Liver (tissue), 8 donors: ENCODE measurements at regions not wholly inside any gene's neighbourhood (a gene's known extent, or its start where the extent isn't known, plus 50 kb on each side); places are given as distances from the start of the nearest gene placed in this dataset.

Experiments used
- DNase-seq: peaks from one replicate; pipeline ENCODE4 v3.0.0-alpha.2; 2017; ENCODE audit warnings: low spot score
- H3K27ac ChIP-seq, 2 donors: one replicate each; pipeline ENCODE4 v1.7.0; 2013; ENCODE audit warnings: inconsistent platforms in 2 of 2, low read length in 2 of 2, control low read depth in 1 of 2, low read depth in 1 of 2, mild to moderate bottlenecking in 1 of 2
- H3K27me3 ChIP-seq, 4 donors: one replicate each; pipeline versions ENCODE4 v1.6.1 to v1.7.0; 2013; ENCODE audit warnings: low read length in 3 of 4, inconsistent platforms in 1 of 4, mild to moderate bottlenecking in 1 of 4, moderate library complexity in 1 of 4; ENCODE audit not compliant: control insufficient read depth in 4 of 4, insufficient read depth in 4 of 4
- H3K36me3 ChIP-seq, 4 donors: one replicate each; pipeline versions ENCODE4 v1.6.1 to v1.7.0; 2013; ENCODE audit warnings: low read length in 3 of 4, mild to moderate bottlenecking in 3 of 4, low read depth in 1 of 4, moderate library complexity in 1 of 4; ENCODE audit not compliant: control insufficient read depth in 4 of 4, insufficient read depth in 3 of 4
- H3K4me1 ChIP-seq, 4 donors: one replicate each; pipeline versions ENCODE4 v1.6.1 to v1.7.0; 2013; ENCODE audit warnings: low read length in 3 of 4, mild to moderate bottlenecking in 3 of 4, moderate library complexity in 1 of 4; ENCODE audit not compliant: control insufficient read depth in 4 of 4, insufficient read depth in 4 of 4
- H3K4me3 ChIP-seq, 3 donors: one replicate each; pipeline versions ENCODE4 v1.6.1 to v1.7.0; 2013; ENCODE audit warnings: low read length in 3 of 3, control low read depth in 1 of 3, low read depth in 1 of 3, mild to moderate bottlenecking in 1 of 3
- H3K9ac ChIP-seq, 2 donors: one replicate each; pipeline ENCODE4 v1.7.0; 2013; ENCODE audit warnings: low read length in 2 of 2, mild to moderate bottlenecking in 2 of 2, moderate library complexity in 2 of 2, control low read depth in 1 of 2, low read depth in 1 of 2
- H3K9me3 ChIP-seq, 4 donors: one replicate each; pipeline versions ENCODE4 v1.6.1 to v1.7.0; 2013; ENCODE audit warnings: low read length in 3 of 4; ENCODE audit not compliant: control insufficient read depth in 4 of 4
- EGR1 ChIP-seq, 2 donors: IDR thresholded peaks; 2 replicates each; pipeline ENCODE4 v1.6.1; 2016 to 2018; ENCODE audit warnings: antibody characterized with exemption in 2 of 2, low read depth in 2 of 2
- FOXA1 ChIP-seq: IDR thresholded peaks from 2 replicates; pipeline ENCODE4 v1.6.1; 2016; ENCODE audit warnings: antibody characterized with exemption
- FOXA2 ChIP-seq: IDR thresholded peaks from 2 replicates; pipeline ENCODE4 v1.6.1; 2016; ENCODE audit warnings: antibody characterized with exemption
- GABPA ChIP-seq, 2 donors: IDR thresholded peaks in 1 of 2; conservative IDR thresholded peaks in 1 of 2; 2 replicates each; pipeline ENCODE4 v1.6.1; 2016; ENCODE audit warnings: antibody characterized with exemption in 2 of 2, mild to moderate bottlenecking in 1 of 2, moderate library complexity in 1 of 2
- HNF4A ChIP-seq, 2 donors: conservative IDR thresholded peaks; 2 replicates each; pipeline ENCODE4 v1.6.1; 2016; ENCODE audit warnings: antibody characterized with exemption in 2 of 2, mild to moderate bottlenecking in 2 of 2
- HNF4G ChIP-seq: IDR thresholded peaks from 2 replicates; pipeline ENCODE4 v1.6.1; 2016; ENCODE audit warnings: antibody characterized with exemption
- JUND ChIP-seq, 2 donors: IDR thresholded peaks; 2 replicates each; pipeline ENCODE4 v1.6.1; 2016; ENCODE audit warnings: antibody characterized with exemption in 2 of 2
- NR2F2 ChIP-seq: IDR thresholded peaks from 2 replicates; pipeline ENCODE4 v1.6.1; 2016; ENCODE audit warnings: antibody characterized with exemption
- RAD21 ChIP-seq, 2 donors: IDR thresholded peaks; 2 replicates each; pipeline ENCODE4 v1.6.1; 2016; ENCODE audit warnings: antibody characterized with exemption in 2 of 2, mild to moderate bottlenecking in 2 of 2
- RXRA ChIP-seq, 2 donors: IDR thresholded peaks; 2 replicates each; pipeline ENCODE4 v1.6.1; 2017 to 2018; ENCODE audit warnings: antibody characterized with exemption in 2 of 2, mild to moderate bottlenecking in 1 of 2
- SP1 ChIP-seq: IDR thresholded peaks from 2 replicates; pipeline ENCODE4 v1.6.1; 2018; ENCODE audit warnings: antibody characterized with exemption, mild to moderate bottlenecking
- TAF1 ChIP-seq: conservative IDR thresholded peaks from 2 replicates; pipeline ENCODE4 v1.6.1; 2016; ENCODE audit warnings: antibody characterized with exemption, mild to moderate bottlenecking
- YY1 ChIP-seq: IDR thresholded peaks from 2 replicates; pipeline ENCODE4 v1.6.1; 2016; ENCODE audit warnings: antibody characterized with exemption, mild to moderate bottlenecking
- WGBS: extraction: QIAGEN DNeasy Blood & Tissue Kit; methylation state at CpG from one replicate; pipeline ENCODE4 v1.1.7; 2013; 5-methylcytosine and 5-hydroxymethylcytosine counted together
- TF ChIP-seq, protein P1 (sequence below): IDR thresholded peaks from 2 replicates; pipeline ENCODE4 v1.6.1; 2016; ENCODE audit warnings: antibody characterized with exemption
- TF ChIP-seq, protein P2 (sequence below): fragments of 150-350 bp; IDR thresholded peaks from 2 replicates; pipeline ENCODE4 v1.5.1; 2017; ENCODE audit warnings: improper control_type of control experiment, low read depth, low read length; ENCODE audit not compliant: missing input control
- TF ChIP-seq, protein P3 (sequence below): IDR thresholded peaks from 2 replicates; pipeline ENCODE4 v1.6.1; 2016; ENCODE audit warnings: antibody characterized with exemption, mild to moderate bottlenecking
- TF ChIP-seq, protein P4 (sequence below): IDR thresholded peaks from 2 replicates; pipeline ENCODE4 v1.6.1; 2016; ENCODE audit warnings: antibody characterized with exemption
- TF ChIP-seq, protein P5 (sequence below): IDR thresholded peaks from 2 replicates; pipeline ENCODE4 v1.6.1; 2016; ENCODE audit warnings: antibody characterized with exemption
- donor health status: healthy.
- donor health status: healthy.
- donor health status: healthy.
- donor health status: healthy.
- donor health status: healthy.

DNA sequence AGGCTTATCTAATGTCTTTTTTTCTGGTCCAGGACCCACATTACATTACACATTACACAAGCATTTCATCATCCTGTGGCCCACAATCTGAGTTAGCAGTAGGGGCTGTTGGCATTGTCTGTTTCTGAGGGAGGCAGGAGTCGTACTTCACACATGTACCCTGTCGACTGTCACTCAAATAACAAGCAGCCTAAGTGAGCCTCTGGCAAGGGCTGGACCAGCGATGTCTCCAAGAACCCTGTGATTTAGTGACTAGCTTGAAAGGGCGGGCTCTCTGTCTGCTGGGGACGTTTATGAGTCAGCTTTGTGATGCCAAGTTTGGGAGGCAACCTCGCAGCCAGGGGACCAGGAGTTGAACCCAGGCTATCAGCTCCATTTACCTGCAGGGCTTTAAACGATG, 251.4 kb downstream of the HS3ST3B1 start:
- Histone ChIP-seq H3K9me3 (no peaks in the 10 kb centered on the region), H3K36me3 (no peaks in the 10 kb centered on the region), H3K4me1 (no peaks in the 10 kb centered on the region), H3K4me3 (no peak overlapping the region), H3K9ac (no peak overlapping the region), H3K27me3 (no peaks in the 10 kb centered on the region), H3K27ac (no peak overlapping the region)
- DNase-seq = no peak
- 87% methylated on average over 7 of the region's 7 CpGs for WGBS
- TF ChIP-seq HNF4G (no peak), TAF1 (no peak), SP1 (no peak), HNF4A (conservative IDR thresholded peaks at IDR 0.05) (no peak)
- TF ChIP-seq, protein P1, sequence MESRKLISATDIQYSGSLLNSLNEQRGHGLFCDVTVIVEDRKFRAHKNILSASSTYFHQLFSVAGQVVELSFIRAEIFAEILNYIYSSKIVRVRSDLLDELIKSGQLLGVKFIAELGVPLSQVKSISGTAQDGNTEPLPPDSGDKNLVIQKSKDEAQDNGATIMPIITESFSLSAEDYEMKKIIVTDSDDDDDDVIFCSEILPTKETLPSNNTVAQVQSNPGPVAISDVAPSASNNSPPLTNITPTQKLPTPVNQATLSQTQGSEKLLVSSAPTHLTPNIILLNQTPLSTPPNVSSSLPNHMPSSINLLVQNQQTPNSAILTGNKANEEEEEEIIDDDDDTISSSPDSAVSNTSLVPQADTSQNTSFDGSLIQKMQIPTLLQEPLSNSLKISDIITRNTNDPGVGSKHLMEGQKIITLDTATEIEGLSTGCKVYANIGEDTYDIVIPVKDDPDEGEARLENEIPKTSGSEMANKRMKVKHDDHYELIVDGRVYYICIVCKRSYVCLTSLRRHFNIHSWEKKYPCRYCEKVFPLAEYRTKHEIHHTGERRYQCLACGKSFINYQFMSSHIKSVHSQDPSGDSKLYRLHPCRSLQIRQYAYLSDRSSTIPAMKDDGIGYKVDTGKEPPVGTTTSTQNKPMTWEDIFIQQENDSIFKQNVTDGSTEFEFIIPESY = no peak

DNA sequence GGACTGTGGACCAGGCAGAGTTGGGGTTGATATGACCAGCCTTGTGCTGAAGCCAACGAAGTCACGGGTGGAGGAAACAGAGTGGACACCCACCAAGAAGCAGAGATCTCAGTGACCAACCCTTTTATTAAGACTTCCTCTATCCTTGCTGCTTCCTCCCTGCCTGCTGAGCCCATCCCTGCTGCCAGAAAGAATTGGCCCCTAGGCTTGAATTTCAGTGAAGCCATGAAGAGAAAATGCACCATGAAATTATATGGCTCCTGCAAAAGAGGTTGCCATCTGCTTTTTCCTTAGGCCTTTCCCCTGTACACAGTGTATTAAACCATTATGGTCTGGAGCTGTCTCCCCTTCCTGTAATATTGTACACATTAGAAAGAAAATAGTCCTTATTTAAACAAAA, 246.7 kb downstream of the HS3ST3B1 start:
- 92% methylated on average over 2 of the region's 2 CpGs for WGBS
- no peak overlapping the region for H3K9ac ChIP-seq
- no peak overlapping the region for H3K4me3 ChIP-seq
- TF ChIP-seq, protein P2, sequence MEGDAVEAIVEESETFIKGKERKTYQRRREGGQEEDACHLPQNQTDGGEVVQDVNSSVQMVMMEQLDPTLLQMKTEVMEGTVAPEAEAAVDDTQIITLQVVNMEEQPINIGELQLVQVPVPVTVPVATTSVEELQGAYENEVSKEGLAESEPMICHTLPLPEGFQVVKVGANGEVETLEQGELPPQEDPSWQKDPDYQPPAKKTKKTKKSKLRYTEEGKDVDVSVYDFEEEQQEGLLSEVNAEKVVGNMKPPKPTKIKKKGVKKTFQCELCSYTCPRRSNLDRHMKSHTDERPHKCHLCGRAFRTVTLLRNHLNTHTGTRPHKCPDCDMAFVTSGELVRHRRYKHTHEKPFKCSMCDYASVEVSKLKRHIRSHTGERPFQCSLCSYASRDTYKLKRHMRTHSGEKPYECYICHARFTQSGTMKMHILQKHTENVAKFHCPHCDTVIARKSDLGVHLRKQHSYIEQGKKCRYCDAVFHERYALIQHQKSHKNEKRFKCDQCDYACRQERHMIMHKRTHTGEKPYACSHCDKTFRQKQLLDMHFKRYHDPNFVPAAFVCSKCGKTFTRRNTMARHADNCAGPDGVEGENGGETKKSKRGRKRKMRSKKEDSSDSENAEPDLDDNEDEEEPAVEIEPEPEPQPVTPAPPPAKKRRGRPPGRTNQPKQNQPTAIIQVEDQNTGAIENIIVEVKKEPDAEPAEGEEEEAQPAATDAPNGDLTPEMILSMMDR = no peak
- no peak for TF ChIP-seq EGR1 (IDR thresholded peaks at IDR 0.05; ENCODE audit: low read depth in 2 of 2)
- no peak for TF ChIP-seq FOXA2
- TF ChIP-seq RAD21 (IDR thresholded peaks at IDR 0.05) = no peak
- TF ChIP-seq HNF4A (conservative IDR thresholded peaks at IDR 0.05) = no peak
- TF ChIP-seq JUND (IDR thresholded peaks at IDR 0.05) = no peak
- no peak for TF ChIP-seq RXRA (IDR thresholded peaks at IDR 0.05)
- TF ChIP-seq SP1 = no peak
- TF ChIP-seq, protein P3, sequence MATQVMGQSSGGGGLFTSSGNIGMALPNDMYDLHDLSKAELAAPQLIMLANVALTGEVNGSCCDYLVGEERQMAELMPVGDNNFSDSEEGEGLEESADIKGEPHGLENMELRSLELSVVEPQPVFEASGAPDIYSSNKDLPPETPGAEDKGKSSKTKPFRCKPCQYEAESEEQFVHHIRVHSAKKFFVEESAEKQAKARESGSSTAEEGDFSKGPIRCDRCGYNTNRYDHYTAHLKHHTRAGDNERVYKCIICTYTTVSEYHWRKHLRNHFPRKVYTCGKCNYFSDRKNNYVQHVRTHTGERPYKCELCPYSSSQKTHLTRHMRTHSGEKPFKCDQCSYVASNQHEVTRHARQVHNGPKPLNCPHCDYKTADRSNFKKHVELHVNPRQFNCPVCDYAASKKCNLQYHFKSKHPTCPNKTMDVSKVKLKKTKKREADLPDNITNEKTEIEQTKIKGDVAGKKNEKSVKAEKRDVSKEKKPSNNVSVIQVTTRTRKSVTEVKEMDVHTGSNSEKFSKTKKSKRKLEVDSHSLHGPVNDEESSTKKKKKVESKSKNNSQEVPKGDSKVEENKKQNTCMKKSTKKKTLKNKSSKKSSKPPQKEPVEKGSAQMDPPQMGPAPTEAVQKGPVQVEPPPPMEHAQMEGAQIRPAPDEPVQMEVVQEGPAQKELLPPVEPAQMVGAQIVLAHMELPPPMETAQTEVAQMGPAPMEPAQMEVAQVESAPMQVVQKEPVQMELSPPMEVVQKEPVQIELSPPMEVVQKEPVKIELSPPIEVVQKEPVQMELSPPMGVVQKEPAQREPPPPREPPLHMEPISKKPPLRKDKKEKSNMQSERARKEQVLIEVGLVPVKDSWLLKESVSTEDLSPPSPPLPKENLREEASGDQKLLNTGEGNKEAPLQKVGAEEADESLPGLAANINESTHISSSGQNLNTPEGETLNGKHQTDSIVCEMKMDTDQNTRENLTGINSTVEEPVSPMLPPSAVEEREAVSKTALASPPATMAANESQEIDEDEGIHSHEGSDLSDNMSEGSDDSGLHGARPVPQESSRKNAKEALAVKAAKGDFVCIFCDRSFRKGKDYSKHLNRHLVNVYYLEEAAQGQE = no peak
- no peak for TF ChIP-seq TAF1
- TF ChIP-seq, protein P4, sequence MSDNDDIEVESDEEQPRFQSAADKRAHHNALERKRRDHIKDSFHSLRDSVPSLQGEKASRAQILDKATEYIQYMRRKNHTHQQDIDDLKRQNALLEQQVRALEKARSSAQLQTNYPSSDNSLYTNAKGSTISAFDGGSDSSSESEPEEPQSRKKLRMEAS = no peak
- no peak for TF ChIP-seq FOXA1
- no peak for TF ChIP-seq YY1
- TF ChIP-seq, protein P1 = no peak
- TF ChIP-seq HNF4G = no peak
- TF ChIP-seq NR2F2 = no peak
- TF ChIP-seq, protein P5, sequence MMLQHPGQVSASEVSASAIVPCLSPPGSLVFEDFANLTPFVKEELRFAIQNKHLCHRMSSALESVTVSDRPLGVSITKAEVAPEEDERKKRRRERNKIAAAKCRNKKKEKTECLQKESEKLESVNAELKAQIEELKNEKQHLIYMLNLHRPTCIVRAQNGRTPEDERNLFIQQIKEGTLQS = no peak
- TF ChIP-seq GABPA (IDR thresholded peaks at IDR 0.05 in 1 of 2, conservative IDR thresholded peaks at IDR 0.05 in 1 of 2) = no peak
- H3K27ac ChIP-seq = no peak overlapping the region
- H3K36me3 ChIP-seq = no peaks in the 10 kb centered on the region
- H3K9me3 ChIP-seq = no peaks in the 10 kb centered on the region
- no peak for DNase-seq
- H3K27me3 ChIP-seq = no peaks in the 10 kb centered on the region
- no peaks in the 10 kb centered on the region for H3K4me1 ChIP-seq
